H9 (cell line): ENCODE measurements at regions not wholly inside any gene's neighbourhood (a gene's known extent, or its start where the extent isn't known, plus 50 kb on each side); places are given as distances from the start of the nearest gene placed in this dataset.

Experiments used
- DNase-seq: peaks from one replicate; pipeline ENCODE4 v3.0.0-alpha.2; 2017
- H2AFZ ChIP-seq: one replicate; pipeline ENCODE4 v1.6.1; 2013; ENCODE audit warnings: mild to moderate bottlenecking, low read length, control low read depth, moderate library complexity
- H2AK5ac ChIP-seq: 2 replicates; pipeline ENCODE4 v1.6.1; 2013; ENCODE audit warnings: low read length, control low read depth, mixed read lengths; ENCODE audit not compliant: insufficient read length
- H2BK120ac ChIP-seq: one replicate; pipeline ENCODE4 v1.6.1; 2013; ENCODE audit warnings: low read depth, mild to moderate bottlenecking, low read length, control low read depth, inconsistent platforms; ENCODE audit not compliant: poor library complexity, severe bottlenecking
- H2BK12ac ChIP-seq: 2 replicates; pipeline ENCODE4 v1.6.1; 2013; ENCODE audit warnings: low read length, control low read depth, mixed read lengths, low read depth; ENCODE audit not compliant: insufficient read length
- H2BK15ac ChIP-seq: 2 replicates; pipeline ENCODE4 v1.6.1; 2013; ENCODE audit warnings: low read depth, low read length, control low read depth
- H2BK20ac ChIP-seq: one replicate; pipeline ENCODE4 v1.6.1; 2013; ENCODE audit warnings: low read depth, mild to moderate bottlenecking, low read length, control low read depth, inconsistent platforms; ENCODE audit not compliant: poor library complexity, severe bottlenecking
- H2BK5ac ChIP-seq: 2 replicates; pipeline ENCODE4 v1.6.1; 2013; ENCODE audit warnings: low read length, control low read depth, mixed read lengths; ENCODE audit not compliant: insufficient read length
- H3K14ac ChIP-seq: 2 replicates; pipeline ENCODE4 v1.6.1; 2013; ENCODE audit warnings: low read length, control low read depth; ENCODE audit not compliant: insufficient read depth
- H3K18ac ChIP-seq: 2 replicates; pipeline ENCODE4 v1.6.1; 2013; ENCODE audit warnings: low read depth, mild to moderate bottlenecking, mixed read lengths, low read length, control low read depth; ENCODE audit not compliant: insufficient read length
- H3K23ac ChIP-seq: 2 replicates; pipeline ENCODE4 v1.6.1; 2013; ENCODE audit warnings: low read length, control low read depth, mixed read lengths, low read depth; ENCODE audit not compliant: insufficient read length
- H3K23me2 ChIP-seq: 2 replicates; pipeline ENCODE4 v1.6.1; 2013; ENCODE audit warnings: low read depth, mild to moderate bottlenecking, mixed read lengths, low read length, control low read depth; ENCODE audit not compliant: insufficient read length, poor library complexity, severe bottlenecking
- H3K27ac ChIP-seq: 2 replicates; pipeline ENCODE4 v1.5.1; 2013; ENCODE audit warnings: low read length, control low read depth, mixed read lengths, low read depth; ENCODE audit not compliant: insufficient read length
- H3K27me3 ChIP-seq: 2 replicates; pipeline ENCODE4 v1.6.1; 2013; ENCODE audit warnings: low read length, control low read depth, inconsistent platforms; ENCODE audit not compliant: insufficient read depth
- H3K4ac ChIP-seq: 2 replicates; pipeline ENCODE4 v1.6.1; 2013; ENCODE audit warnings: low read depth, mild to moderate bottlenecking, control low read depth, inconsistent platforms, low read length, moderate library complexity
- H3K4me1 ChIP-seq: 2 replicates; pipeline ENCODE4 v1.6.1; 2013; ENCODE audit warnings: low read length, control low read depth, inconsistent platforms; ENCODE audit not compliant: insufficient read depth
- H3K4me2 ChIP-seq: 2 replicates; pipeline ENCODE4 v1.6.1; 2013; ENCODE audit warnings: low read length, control low read depth, mixed read lengths; ENCODE audit not compliant: insufficient read length, insufficient read depth
- H3K56ac ChIP-seq: 2 replicates; pipeline ENCODE4 v1.6.1; 2013; ENCODE audit warnings: low read depth, mild to moderate bottlenecking, mixed read lengths, low read length, control low read depth; ENCODE audit not compliant: insufficient read length
- H3K79me1 ChIP-seq: 2 replicates; pipeline ENCODE4 v1.6.1; 2013; ENCODE audit warnings: low read depth, mild to moderate bottlenecking, moderate library complexity, low read length, control low read depth, inconsistent platforms; ENCODE audit not compliant: insufficient read depth, poor library complexity, severe bottlenecking
- H3K79me2 ChIP-seq: 2 replicates; pipeline ENCODE4 v1.6.1; 2013; ENCODE audit warnings: low read length, control low read depth, inconsistent platforms; ENCODE audit not compliant: insufficient read depth
- H3K9ac ChIP-seq: 2 replicates; pipeline ENCODE4 v1.6.1; 2013; ENCODE audit warnings: low read length, control low read depth, mixed read lengths; ENCODE audit not compliant: insufficient read length; ENCODE audit errors: extremely low read depth
- H3K9me3 ChIP-seq: one replicate; pipeline ENCODE4 v1.6.1; 2013; ENCODE audit warnings: low read depth, low read length, inconsistent platforms; ENCODE audit not compliant: control insufficient read depth
- H3T11ph ChIP-seq: one replicate; pipeline ENCODE4 v1.6.1; 2013; ENCODE audit warnings: mild to moderate bottlenecking, low read length, control low read depth, inconsistent platforms
- H4K20me1 ChIP-seq: one replicate; pipeline ENCODE4 v1.6.1; 2013; ENCODE audit not compliant: control insufficient read depth, insufficient read length, insufficient read depth
- H4K5ac ChIP-seq: 2 replicates; pipeline ENCODE4 v1.6.1; 2013; ENCODE audit warnings: low read depth, mild to moderate bottlenecking, mixed read lengths, low read length, control low read depth; ENCODE audit not compliant: insufficient read length
- H4K8ac ChIP-seq: replicated peaks from 2 replicates; pipeline ENCODE4 v1.6.1; 2013; ENCODE audit warnings: low read length, control low read depth, mixed read lengths, low read depth; ENCODE audit not compliant: insufficient read length
- H4K91ac ChIP-seq: 2 replicates; pipeline ENCODE4 v1.6.1; 2013; ENCODE audit warnings: low read depth, mild to moderate bottlenecking, moderate library complexity, mixed read lengths, low read length, control low read depth; ENCODE audit not compliant: insufficient read length
- H3K27ac Mint-ChIP-seq, 3 experiments: 2 replicates in 2 of 3; 3 replicates in 1 of 3; pipeline ENCODE4 v1.8.0; 2020 to 2021; ENCODE audit warnings: mixed read lengths in 3 of 3, mild to moderate bottlenecking in 1 of 3, moderate library complexity in 1 of 3
- H3K27me3 Mint-ChIP-seq: 2 replicates; pipeline ENCODE4 v1.8.0; 2021; ENCODE audit warnings: low read depth, mild to moderate bottlenecking, moderate library complexity, mixed read lengths
- H3K36me3 Mint-ChIP-seq, 3 experiments: 2 replicates in 2 of 3; 3 replicates in 1 of 3; pipeline ENCODE4 v1.8.0; 2020 to 2021; ENCODE audit warnings: low read depth in 3 of 3, mixed read lengths in 3 of 3; ENCODE audit not compliant: insufficient read depth in 1 of 3
- H3K4me1 Mint-ChIP-seq, 2 experiments: 2 replicates each; pipeline ENCODE4 v1.8.0; 2020; ENCODE audit warnings: mixed read lengths in 2 of 2
- H3K4me3 Mint-ChIP-seq, 2 experiments: 2 replicates in 1 of 2; 3 replicates in 1 of 2; pipeline ENCODE4 v1.8.0; 2020 to 2021; ENCODE audit warnings: mild to moderate bottlenecking in 2 of 2, mixed read lengths in 2 of 2, moderate library complexity in 1 of 2
- H3K9me3 Mint-ChIP-seq, 2 experiments: 2 replicates in 1 of 2; 3 replicates in 1 of 2; pipeline ENCODE4 v1.8.0; 2020; ENCODE audit warnings: mild to moderate bottlenecking in 2 of 2, mixed read lengths in 2 of 2, moderate library complexity in 1 of 2
- CTCF ChIP-seq: fragments of 200-600 bp; sonication (generic); conservative IDR thresholded peaks from 3 replicates; pipeline ENCODE4 v1.8.0; 2021; ENCODE audit warnings: antibody characterized with exemption, mild to moderate bottlenecking
- WGBS: extraction: QIAGEN DNeasy Blood & Tissue Kit; methylation state at CpG from one replicate; pipeline ENCODE4 v1.1.7; 2013; ENCODE audit warnings: missing lambda C conversion rate, low lambda C conversion rate, mixed read lengths; ENCODE audit not compliant: insufficient read length; ENCODE audit errors: extremely low coverage; 5-methylcytosine and 5-hydroxymethylcytosine counted together

DNA sequence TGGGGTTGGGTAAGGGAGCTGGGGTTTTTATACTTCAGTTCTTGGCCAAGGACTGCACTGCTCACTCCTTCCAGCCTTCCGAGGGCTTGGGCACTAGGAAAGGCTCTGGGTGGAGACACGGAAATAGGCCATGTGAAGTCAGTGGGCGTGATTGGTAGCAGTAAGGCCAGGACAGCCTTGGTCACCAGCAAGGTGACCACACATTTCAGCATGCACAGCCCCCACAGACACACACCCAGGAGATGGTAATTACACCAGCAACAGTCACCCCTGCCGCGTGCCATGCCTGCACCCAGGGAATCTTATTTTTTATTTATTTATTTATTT is 252.5 kb downstream of the SEC14L1 start:
- H3K4me3 Mint-ChIP-seq = no peak overlapping the region; a peak in 1 of 5 replicates
- no peak overlapping the region for H3K4me2 ChIP-seq
- H3K9ac ChIP-seq = no peak overlapping the region

More for the DNA sequence above, 252.5 kb downstream of the SEC14L1 start:
- Histone ChIP-seq H3K4me1 (peaks cover 13% of the 10 kb centered on the region; the same call in 1 of the 2 replicates), H3K18ac (no peak overlapping the region), H3K23me2 (peaks cover 4% of the 10 kb centered on the region), H4K91ac (no peak overlapping the region), H3T11ph (no peak overlapping the region), H2BK120ac (no peak overlapping the region), H2AK5ac (no peak overlapping the region), H2BK15ac (no peak overlapping the region), H3K4ac (no peak overlapping the region), H2AFZ (no peak overlapping the region), H3K27me3 (no peaks in the 10 kb centered on the region), H4K8ac (no peak overlapping the region), H3K79me2 (peaks cover 14% of the 10 kb centered on the region; the same call in 1 of the 2 replicates), H4K20me1 (no peaks in the 10 kb centered on the region), H3K79me1 (peaks cover 7% of the 10 kb centered on the region), H3K9me3 (no peaks in the 10 kb centered on the region), H2BK20ac (no peak overlapping the region), H3K23ac (no peak overlapping the region), H3K27ac (no peak overlapping the region), H2BK12ac (no peak overlapping the region), H2BK5ac (no peak overlapping the region), H4K5ac (no peak overlapping the region), H3K56ac (no peak overlapping the region), H3K14ac (no peak overlapping the region)
- DNase-seq = no peak
- H3K36me3 Mint-ChIP-seq = peaks cover 0 to 3% (median 2%) of the 10 kb centered on the region in 3 experiments; a peak in 3 of 7 replicates
- no peak for TF ChIP-seq CTCF
- no CpG with 5 or more reads among the region's 5 CpGs for WGBS
- H3K27me3 Mint-ChIP-seq = no peaks in the 10 kb centered on the region
- H3K4me1 Mint-ChIP-seq = peaks cover 58 to 70% of the 10 kb centered on the region in 2 experiments
- H3K9me3 Mint-ChIP-seq = no peaks in the 10 kb centered on the region
- H3K27ac Mint-ChIP-seq = peak overlapping the region; percentile 70 to 89 (median 79); a peak in 3 of 7 replicates
